Activated T-helper 1 cell treated with anti-CD3 and anti-CD28 coated beads, Interleukin-12 subunit alpha, Interleukin-12 subunit beta, Interleukin-2, Interleukin-4 antibody, amounts not matched to agents 30 ng/mL and 10 ng/mL and 1 ng/mL, durations not matched to agents 14 hours and 24 hours and 36 hours (primary cell): ENCODE measurements at regions not wholly inside any gene's neighbourhood (a gene's known extent, or its start where the extent isn't known, plus 50 kb on each side); places are given as distances from the start of the nearest gene placed in this dataset.

Experiments
- DNase-seq: peaks from one replicate; pipeline ENCODE4 v3.0.0; 2021; ENCODE audit warnings: low spot score
- H3K27ac Mint-ChIP-seq: one replicate; pipeline ENCODE4 v1.8.0; 2021; ENCODE audit warnings: mild to moderate bottlenecking, mixed read lengths
- H3K27me3 Mint-ChIP-seq: one replicate; pipeline ENCODE4 v1.8.0; 2022; ENCODE audit warnings: mild to moderate bottlenecking, moderate library complexity, mixed read lengths; ENCODE audit not compliant: insufficient read depth
- H3K36me3 Mint-ChIP-seq: one replicate; pipeline ENCODE4 v1.8.0; 2021; ENCODE audit warnings: low read depth, mixed read lengths
- H3K4me1 Mint-ChIP-seq: one replicate; pipeline ENCODE4 v1.8.0; 2021; ENCODE audit warnings: low read depth, mixed read lengths
- H3K4me3 Mint-ChIP-seq: one replicate; pipeline ENCODE4 v1.8.0; 2021; ENCODE audit warnings: mild to moderate bottlenecking, moderate library complexity, mixed read lengths
- H3K9me3 Mint-ChIP-seq: one replicate; pipeline ENCODE4 v1.8.0; 2021; ENCODE audit warnings: mixed read lengths
- intact Hi-C: fragments of 100-400 bp; cut with micrococcal nuclease; formaldehyde crosslinking; loops from one replicate; pipeline ENCODE4 v1.15.1; 2024

DNA sequence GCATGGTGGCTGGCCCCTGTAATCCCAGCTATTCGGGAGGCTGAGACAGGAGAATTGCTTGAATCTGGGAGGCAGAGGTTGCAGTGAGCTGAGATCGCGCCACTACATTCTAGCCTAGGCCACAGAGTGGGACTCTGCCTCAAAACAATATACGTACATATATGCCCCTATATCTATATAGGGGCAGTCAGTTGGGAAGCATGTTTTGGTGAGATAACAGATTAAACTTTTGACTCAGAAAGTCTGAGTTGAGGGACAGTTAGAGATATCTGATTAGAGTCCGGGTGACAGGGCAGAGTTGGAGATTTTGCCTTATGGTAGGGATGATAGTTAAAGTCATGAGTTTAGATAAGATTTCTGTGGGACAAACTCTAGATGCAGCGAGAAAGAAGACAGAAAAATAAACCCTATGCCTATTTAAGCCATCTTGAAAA lies 71.8 kb upstream of the ALDH1A1 start:
- H3K36me3 Mint-ChIP-seq, result no peaks in the 10 kb centered on the region
- peaks cover 10% of the 10 kb centered on the region for H3K4me1 Mint-ChIP-seq
- peaks cover 11% of the 10 kb centered on the region for H3K27me3 Mint-ChIP-seq
- no peak overlapping the region for H3K4me3 Mint-ChIP-seq
- DNase-seq, result no peak
- intact Hi-C loops, result loop anchor here (5.0 kb wide), 2 partner anchors 167 to 987 kb away; no protein-coding TSS in a partner anchor
- no peak overlapping the region for H3K27ac Mint-ChIP-seq
- H3K9me3 Mint-ChIP-seq, result no peaks in the 10 kb centered on the region

DNA sequence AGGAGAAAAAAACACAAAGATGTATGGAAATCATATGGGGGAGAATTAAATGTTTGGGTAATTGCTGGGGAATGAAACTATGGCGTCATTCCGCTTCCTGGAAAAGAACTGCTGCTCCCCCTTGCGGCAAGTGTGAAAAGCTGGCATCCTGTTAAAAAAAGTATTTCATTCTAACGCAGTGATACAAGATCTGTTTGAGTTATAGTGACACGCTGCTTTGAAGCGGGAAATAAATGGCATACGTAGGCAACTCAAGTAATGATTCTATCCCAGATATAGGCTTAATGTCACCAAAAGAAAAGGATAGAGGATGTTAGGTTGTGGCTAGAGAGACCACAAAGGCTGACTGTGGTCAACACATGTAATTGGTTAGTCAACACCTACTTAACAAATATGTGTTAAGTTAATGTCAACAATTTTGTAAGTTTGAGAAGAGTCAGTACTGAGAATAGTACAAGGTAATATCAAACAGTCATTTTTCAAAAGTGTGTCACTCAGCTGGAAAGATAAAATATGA lies 70.2 kb upstream of the ALDH1A1 start:
- Mint-ChIP-seq H3K9me3 (no peaks in the 10 kb centered on the region), H3K4me3 (no peak overlapping the region), H3K27me3 (peaks cover 11% of the 10 kb centered on the region)

DNA sequence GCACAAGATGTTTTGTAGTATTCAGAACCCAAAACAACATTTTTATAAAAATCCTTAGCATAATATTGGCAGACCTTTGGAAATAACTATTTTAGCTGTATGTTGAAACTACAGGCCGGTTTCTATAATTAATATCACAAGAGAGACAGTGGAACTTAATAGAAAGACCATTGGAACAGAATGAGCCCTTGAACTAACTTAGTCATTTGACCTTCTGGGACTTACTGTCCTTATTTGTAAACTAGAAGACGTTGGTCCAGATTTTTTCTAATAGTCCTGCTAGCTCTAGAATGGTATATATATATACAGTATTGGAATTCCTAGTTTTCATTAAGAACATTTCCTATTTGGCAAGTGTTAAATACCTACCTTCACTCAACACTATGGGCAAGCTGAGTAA lies 69.5 kb upstream of the ALDH1A1 start:
- Mint-ChIP-seq H3K4me3 (no peak overlapping the region), H3K27ac (no peak overlapping the region), H3K36me3 (no peaks in the 10 kb centered on the region), H3K9me3 (no peaks in the 10 kb centered on the region), H3K27me3 (peaks cover 11% of the 10 kb centered on the region), H3K4me1 (peaks cover 10% of the 10 kb centered on the region)
- DNase-seq, result no peak
- intact Hi-C loops, result loop anchor here (5.0 kb wide), 2 partner anchors 165 to 985 kb away; no protein-coding TSS in a partner anchor

More for the DNA sequence above, 70.2 kb upstream of the ALDH1A1 start:
- Mint-ChIP-seq H3K36me3 (no peaks in the 10 kb centered on the region), H3K27ac (no peak overlapping the region), H3K4me1 (peaks cover 10% of the 10 kb centered on the region)
- intact Hi-C loops, result loop anchor here (1.0 to 5.0 kb wide), 3 partner anchors 166 to 986 kb away; no protein-coding TSS in a partner anchor
- no peak for DNase-seq

DNA sequence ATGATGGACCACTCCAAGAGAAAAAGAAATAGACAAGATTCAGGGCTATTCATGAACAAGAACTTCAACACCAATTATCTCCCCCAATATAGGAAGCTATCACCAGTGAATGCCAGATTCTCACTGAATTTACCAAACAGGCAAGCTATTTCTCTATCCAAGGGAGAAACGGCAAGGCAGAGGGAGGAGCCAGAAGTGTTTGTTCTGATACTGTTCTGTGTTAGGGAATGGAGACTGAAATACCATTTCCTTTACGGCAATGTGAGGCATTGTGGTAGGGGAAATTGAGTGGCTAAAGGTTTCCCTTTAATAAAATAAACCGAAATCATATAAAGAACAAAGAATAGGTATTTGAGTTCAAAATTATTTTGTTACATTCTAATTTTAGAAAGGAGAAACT lies 68.0 kb upstream of the ALDH1A1 start:
- H3K4me3 Mint-ChIP-seq, result no peak overlapping the region
- peaks cover 10% of the 10 kb centered on the region for H3K4me1 Mint-ChIP-seq
- no peak overlapping the region for H3K27ac Mint-ChIP-seq
- intact Hi-C loops, result loop anchor here (5.0 kb wide), 2 partner anchors 164 to 984 kb away; no protein-coding TSS in a partner anchor
- H3K36me3 Mint-ChIP-seq, result no peaks in the 10 kb centered on the region
- DNase-seq, result no peak
- H3K27me3 Mint-ChIP-seq, result peaks cover 8% of the 10 kb centered on the region
- H3K9me3 Mint-ChIP-seq, result no peaks in the 10 kb centered on the region

DNA sequence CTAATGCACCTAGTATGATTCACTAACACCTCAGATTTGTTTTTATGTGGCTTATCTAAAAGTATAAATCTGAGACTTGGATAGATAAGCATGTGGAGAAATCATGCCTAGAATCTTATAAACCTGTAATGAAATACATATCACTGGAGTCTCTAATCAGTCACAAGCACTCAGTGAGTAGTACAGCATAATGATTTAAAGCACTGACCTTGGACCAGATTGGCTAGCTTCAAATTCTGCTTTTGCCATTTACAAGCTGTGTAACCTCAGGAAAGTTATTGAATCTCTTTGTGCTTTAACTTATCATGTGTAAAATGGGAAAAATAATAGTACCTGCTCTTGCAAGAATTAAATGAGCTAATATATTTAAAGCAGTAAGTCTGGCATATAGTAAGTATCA lies 61.2 kb upstream of the ALDH1A1 start:
- H3K27ac Mint-ChIP-seq, result no peak overlapping the region
- H3K27me3 Mint-ChIP-seq, result peaks cover 16% of the 10 kb centered on the region
- no peaks in the 10 kb centered on the region for H3K4me1 Mint-ChIP-seq
- no peaks in the 10 kb centered on the region for H3K36me3 Mint-ChIP-seq
- no peak for DNase-seq
- H3K4me3 Mint-ChIP-seq, result no peak overlapping the region
- no peaks in the 10 kb centered on the region for H3K9me3 Mint-ChIP-seq
- intact Hi-C loops, result no loop called here

DNA sequence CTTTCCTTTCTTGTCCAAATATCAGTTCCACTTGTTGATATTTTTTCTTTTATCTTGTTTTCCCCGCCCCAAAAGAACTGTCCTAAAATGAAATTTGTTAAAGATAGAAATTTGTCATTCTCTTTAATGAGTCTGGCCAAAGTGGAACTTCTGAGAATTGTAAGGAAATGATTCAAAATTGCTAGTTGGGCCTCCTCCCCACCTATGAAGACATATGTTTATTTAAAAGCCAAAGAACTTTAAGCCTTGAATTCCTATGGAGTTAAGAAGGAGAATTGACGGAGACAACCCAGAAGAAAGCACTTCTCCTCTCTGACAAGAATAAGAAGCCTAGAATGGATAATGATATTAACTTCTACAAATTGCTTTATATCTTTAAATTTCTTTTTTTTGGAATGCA lies 59.1 kb upstream of the ALDH1A1 start:
- H3K4me1 Mint-ChIP-seq, result no peaks in the 10 kb centered on the region
- no peak for DNase-seq
- H3K27ac Mint-ChIP-seq, result no peak overlapping the region
- intact Hi-C loops, result no loop called here
- no peak overlapping the region for H3K4me3 Mint-ChIP-seq
- H3K27me3 Mint-ChIP-seq, result peaks cover 20% of the 10 kb centered on the region
- H3K9me3 Mint-ChIP-seq, result no peaks in the 10 kb centered on the region
- no peaks in the 10 kb centered on the region for H3K36me3 Mint-ChIP-seq

DNA sequence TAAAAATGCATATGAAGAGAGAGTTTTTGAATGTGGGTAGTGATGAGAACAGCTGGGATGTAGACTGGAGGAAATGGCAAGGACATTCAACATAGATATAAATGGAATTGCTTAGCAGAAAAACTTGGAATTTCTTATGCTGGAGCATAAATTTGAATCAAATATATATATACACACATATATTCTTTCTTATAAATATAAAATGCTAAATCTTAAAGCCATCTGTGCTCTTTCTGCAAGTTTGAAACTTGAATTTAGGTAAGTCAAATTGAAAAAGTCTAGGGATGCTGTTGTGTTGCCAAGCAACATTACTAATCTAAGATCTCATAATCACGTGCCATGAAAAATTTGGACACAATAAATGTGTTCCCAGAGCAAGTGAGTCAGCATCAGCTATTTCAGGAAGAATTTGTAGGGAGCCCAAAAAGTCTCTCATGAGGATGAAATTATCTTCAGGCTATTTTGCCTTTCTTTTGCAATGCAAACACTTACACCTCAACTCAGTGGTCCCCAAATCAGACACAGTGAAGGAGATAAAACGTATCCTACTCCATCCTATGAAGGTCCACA lies 58.4 kb upstream of the ALDH1A1 start:
- Mint-ChIP-seq H3K36me3 (no peaks in the 10 kb centered on the region), H3K4me3 (no peak overlapping the region), H3K4me1 (no peaks in the 10 kb centered on the region), H3K9me3 (no peaks in the 10 kb centered on the region), H3K27me3 (peaks cover 20% of the 10 kb centered on the region), H3K27ac (no peak overlapping the region)
- intact Hi-C loops, result no loop called here
- DNase-seq, result no peak

DNA sequence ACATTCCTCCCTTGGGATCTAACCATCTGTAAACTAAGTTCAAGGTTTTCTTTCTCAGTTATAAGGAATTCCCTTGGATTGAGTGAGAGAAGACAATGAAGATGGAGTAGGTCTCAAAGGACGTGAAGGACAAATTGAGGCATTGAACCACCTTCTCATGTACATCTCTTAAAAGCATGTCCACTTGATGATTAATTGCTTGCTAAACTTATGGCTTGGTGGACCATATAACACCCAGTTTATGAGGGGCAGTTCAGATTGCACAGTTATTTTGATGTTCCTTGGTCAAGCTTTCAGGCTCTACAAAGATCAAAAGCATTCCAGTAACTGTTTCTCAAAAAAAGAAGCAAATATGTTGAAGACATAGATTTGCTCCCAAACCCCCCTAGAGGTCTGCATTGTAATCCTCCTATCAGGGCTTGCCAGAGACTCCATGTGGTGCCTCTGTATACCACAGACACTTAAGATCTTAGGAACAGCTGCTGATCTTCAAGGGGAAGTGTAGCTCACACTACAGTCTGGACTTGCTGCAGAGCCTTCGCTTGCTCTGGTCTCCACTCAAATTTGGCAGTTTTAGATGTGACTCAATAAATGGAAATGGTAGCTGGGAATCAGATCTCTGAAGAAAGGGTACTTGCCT lies 56.9 kb upstream of the ALDH1A1 start:
- Mint-ChIP-seq H3K27me3 (peaks cover 22% of the 10 kb centered on the region), H3K27ac (no peak overlapping the region), H3K4me1 (no peaks in the 10 kb centered on the region), H3K9me3 (no peaks in the 10 kb centered on the region), H3K4me3 (no peak overlapping the region), H3K36me3 (no peaks in the 10 kb centered on the region)
- no peak for DNase-seq
- intact Hi-C loops, result no loop called here

DNA sequence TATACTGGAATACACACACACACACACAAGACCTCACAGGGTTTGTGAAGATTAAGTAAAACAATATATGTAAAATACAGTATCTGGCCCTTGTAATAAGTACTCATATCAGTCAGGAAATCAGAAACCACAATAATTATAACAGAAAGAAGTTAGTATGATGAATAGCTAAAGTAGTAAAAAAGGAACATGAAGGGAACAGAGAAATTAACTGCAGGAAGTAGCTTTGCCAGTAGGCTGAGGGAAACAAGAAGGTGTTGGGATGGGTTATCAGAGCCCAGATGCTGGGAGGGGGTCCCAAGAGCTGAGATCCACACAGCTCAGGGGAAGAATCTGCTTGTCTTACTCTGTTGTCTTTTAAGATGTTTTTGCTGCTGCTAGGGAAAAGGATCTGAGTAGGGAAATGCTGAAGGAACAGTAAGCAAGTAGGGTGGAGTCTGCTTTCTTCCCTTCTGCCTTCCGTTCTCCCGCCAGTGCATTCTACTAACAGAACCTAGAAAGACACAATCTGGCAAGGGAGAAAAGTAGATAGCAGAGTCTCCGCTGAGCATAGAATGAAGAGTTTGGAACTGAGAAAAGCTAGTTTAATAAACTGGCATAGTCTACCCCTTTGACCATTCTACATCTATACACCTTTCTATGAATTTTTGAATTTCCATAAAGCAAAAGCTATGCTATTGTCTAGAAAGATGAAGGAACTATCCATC lies 55.3 kb upstream of the ALDH1A1 start:
- H3K27ac Mint-ChIP-seq, result no peak overlapping the region
- intact Hi-C loops, result no loop called here

DNA sequence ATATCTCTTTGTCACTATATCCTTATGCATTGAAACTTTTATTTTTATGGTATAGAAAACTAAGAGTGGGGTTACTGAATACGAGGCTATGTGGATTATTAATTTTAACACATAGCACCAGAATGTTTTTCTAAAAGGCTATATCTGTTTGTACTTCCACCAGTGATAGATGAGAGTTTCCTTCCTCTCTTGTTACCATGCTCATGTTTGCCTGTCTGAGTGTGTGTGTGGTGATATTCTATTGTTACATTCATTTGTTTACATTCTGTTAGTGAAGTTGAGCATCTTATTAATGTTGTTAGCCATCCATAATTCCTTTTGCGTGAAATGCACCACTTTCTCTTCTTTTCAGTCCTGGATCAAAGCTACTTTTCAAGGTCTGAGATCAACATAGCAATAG lies 54.1 kb upstream of the ALDH1A1 start:
- DNase-seq, result no peak
- intact Hi-C loops, result no loop called here
- Mint-ChIP-seq H3K9me3 (no peaks in the 10 kb centered on the region), H3K36me3 (no peaks in the 10 kb centered on the region), H3K4me3 (no peak overlapping the region), H3K27ac (no peak overlapping the region), H3K27me3 (peaks cover 21% of the 10 kb centered on the region), H3K4me1 (no peaks in the 10 kb centered on the region)

More for the DNA sequence above, 55.3 kb upstream of the ALDH1A1 start:
- Mint-ChIP-seq H3K4me1 (no peaks in the 10 kb centered on the region), H3K36me3 (no peaks in the 10 kb centered on the region), H3K4me3 (no peak overlapping the region), H3K9me3 (no peaks in the 10 kb centered on the region), H3K27me3 (peaks cover 22% of the 10 kb centered on the region)
- DNase-seq, result no peak
